ENCODE measurements at regions not wholly inside any gene's neighbourhood (a gene's known extent, or its start where the extent isn't known, plus 50 kb on each side); places are given as distances from the start of the nearest gene placed in this dataset.

DNA sequence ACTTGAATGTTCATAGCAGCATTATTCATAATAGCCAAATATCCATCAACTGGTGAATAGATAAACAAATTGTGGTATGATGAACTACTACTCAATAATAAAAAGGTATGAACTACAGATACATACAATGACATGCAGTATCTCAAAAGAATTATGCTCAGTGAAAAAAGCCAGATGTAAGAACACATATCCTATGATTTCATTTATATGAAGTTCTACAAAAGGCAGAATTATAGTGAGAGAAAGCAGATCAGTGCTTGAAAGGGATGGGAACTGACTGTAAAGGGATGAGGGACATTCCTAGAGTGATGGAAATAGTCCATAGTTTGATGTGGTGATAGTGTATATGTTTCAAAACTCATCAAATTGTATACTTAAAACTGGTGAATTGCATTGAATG is 339.0 kb downstream of the ENC1 start:
- no peak for DNase-seq (ENCODE audit: low spot score)
- Mint-ChIP-seq H3K9me3 (no peaks in the 10 kb centered on the region), H3K36me3 (ENCODE audit: low read depth) (no peaks in the 10 kb centered on the region), H3K4me1 (ENCODE audit: low read depth) (no peaks in the 10 kb centered on the region), H3K27me3 (ENCODE audit: low read depth) (peaks cover 8% of the 10 kb centered on the region), H3K27ac (no peak overlapping the region), H3K4me3 (no peak overlapping the region)

DNA sequence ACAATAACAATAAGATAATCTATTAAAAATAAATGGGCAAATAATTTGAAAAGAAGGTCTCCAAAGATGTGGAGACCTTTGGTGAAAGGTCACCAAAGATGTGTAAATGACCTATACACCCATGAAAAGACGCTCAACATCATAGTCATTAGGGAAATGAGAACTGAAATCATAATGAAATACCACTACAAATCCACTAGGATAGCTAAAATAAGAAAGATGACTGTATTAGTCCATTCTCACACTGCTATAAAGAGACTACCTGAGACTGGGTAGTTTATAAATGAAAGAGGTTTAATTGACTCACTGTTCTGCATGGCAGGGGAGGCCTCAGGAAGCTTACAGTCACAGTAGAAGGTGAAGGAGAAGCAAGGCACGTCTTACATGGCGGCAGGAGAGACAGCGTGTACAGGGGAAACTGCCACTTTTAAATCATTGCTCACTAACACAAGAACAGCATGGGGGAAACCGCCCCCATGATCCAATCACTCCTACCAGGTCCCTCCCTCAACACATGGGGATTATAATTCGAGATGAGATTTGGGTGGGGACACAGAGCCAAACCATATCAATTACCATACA is 339.6 kb downstream of the ENC1 start:
- no peak overlapping the region for H3K4me3 Mint-ChIP-seq
- no peaks in the 10 kb centered on the region for H3K36me3 Mint-ChIP-seq (ENCODE audit: low read depth)
- DNase-seq (ENCODE audit: low spot score), result no peak
- H3K9me3 Mint-ChIP-seq, result no peaks in the 10 kb centered on the region
- no peak overlapping the region for H3K27ac Mint-ChIP-seq
- H3K27me3 Mint-ChIP-seq (ENCODE audit: low read depth), result peaks cover 8% of the 10 kb centered on the region
- no peaks in the 10 kb centered on the region for H3K4me1 Mint-ChIP-seq (ENCODE audit: low read depth)

DNA sequence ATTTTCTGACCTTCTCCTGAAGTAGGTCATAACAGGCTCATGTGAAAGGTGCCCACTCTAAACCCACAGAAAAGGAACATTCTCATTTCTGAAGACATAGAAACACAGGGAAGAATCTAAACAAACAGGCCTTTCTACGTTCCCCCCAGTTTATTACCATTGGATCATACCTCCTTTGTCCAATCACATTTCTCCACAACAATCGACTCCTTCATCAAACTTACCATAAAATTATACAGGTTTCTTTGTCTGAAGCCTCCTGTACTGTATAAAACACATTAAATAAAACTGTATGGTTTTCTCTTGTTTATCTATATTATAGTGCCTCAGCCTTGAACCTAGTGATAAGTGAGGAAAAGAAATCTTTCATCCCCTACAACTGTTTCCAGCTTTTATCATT is 340.7 kb downstream of the ENC1 start:
- Mint-ChIP-seq H3K27me3 (ENCODE audit: low read depth) (peaks cover 8% of the 10 kb centered on the region), H3K4me1 (ENCODE audit: low read depth) (no peaks in the 10 kb centered on the region)
- DNase-seq (ENCODE audit: low spot score), result no peak

DNA sequence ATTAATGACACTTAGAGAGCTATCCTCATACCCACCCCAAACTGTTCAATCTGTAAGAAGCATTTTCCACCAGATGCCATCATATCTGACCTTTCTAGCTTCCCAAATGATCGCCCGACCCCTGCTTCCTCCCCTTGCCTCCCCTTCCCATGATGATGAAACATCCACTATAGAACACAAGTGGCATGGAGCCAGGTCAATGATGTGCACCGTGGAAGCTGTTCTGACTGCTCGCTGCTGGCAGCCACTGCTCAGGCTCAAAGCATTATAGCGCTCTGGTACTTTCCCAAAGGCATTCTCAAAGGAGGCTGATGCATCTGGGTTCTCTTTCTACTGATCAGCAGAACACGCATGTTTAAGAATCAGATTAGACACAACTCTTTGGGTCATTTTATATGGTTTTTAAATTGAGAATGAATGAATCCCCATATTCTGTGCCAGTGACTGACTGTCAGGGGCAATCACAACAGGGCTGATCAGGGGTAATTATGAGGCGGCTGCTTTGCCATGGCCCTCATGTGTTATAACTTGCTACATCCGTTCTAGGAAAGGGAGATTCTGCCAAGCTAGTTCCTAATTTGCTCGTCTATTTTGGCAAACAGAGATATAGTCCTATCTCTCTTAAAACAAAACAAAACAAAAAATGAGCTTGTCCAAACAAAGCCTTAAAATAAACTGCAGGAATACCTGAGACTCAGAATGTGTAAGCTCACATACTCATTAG is 343.7 kb downstream of the ENC1 start:
- H3K4me3 Mint-ChIP-seq, result no peak overlapping the region
- DNase-seq (ENCODE audit: low spot score), result no peak
- H3K9me3 Mint-ChIP-seq, result no peaks in the 10 kb centered on the region
- H3K36me3 Mint-ChIP-seq (ENCODE audit: low read depth), result no peaks in the 10 kb centered on the region
- H3K4me1 Mint-ChIP-seq (ENCODE audit: low read depth), result no peaks in the 10 kb centered on the region
- no peak overlapping the region for H3K27ac Mint-ChIP-seq
- H3K27me3 Mint-ChIP-seq (ENCODE audit: low read depth), result peaks cover 8% of the 10 kb centered on the region

More for the DNA sequence above, 340.7 kb downstream of the ENC1 start:
- Mint-ChIP-seq H3K9me3 (no peaks in the 10 kb centered on the region), H3K27ac (no peak overlapping the region), H3K4me3 (no peak overlapping the region), H3K36me3 (ENCODE audit: low read depth) (no peaks in the 10 kb centered on the region)

DNA sequence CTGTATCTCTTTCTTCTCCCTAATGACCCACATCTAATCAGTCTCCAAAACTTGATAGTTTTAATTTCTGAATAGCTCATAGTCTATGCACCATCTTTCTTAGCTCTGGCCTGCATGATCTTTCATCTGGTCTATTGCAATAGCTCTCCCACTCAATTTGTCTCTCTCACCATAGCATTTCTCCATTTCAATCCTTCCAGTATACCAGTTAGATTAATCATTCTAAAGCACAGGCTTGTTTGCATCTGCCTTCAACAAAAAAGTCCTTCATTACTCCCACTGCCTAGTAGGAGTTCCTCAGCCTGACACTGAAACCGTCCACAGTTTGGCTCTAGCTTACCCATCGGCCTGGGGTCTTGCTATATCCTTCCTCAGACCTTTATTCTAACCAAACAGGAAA is 344.9 kb downstream of the ENC1 start:
- Mint-ChIP-seq H3K4me1 (ENCODE audit: low read depth) (no peaks in the 10 kb centered on the region), H3K9me3 (no peaks in the 10 kb centered on the region), H3K27ac (no peak overlapping the region), H3K36me3 (ENCODE audit: low read depth) (no peaks in the 10 kb centered on the region), H3K27me3 (ENCODE audit: low read depth) (peaks cover 6% of the 10 kb centered on the region), H3K4me3 (no peak overlapping the region)
- no peak for DNase-seq (ENCODE audit: low spot score)

DNA sequence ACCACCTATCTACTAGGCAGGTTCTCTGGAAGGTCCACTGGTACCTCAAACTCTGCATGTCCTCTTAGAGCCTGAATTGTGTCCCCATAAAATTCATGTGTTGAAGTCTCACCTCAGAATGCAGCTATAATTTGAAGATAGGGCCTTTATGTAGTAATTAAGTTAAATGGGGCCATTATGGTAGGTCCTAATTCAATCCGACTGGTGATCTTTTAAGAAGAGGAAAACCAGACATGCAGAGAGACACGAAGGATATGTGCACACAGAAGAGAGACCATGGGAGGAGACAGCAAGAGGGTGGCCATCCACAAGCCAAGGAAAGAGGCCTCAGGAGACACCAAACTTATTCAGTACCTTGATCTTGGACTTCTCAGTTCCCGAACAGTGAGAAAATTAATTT is 345.4 kb downstream of the ENC1 start:
- H3K4me1 Mint-ChIP-seq (ENCODE audit: low read depth), result no peaks in the 10 kb centered on the region
- H3K27me3 Mint-ChIP-seq (ENCODE audit: low read depth), result peaks cover 10% of the 10 kb centered on the region
- H3K4me3 Mint-ChIP-seq, result no peak overlapping the region
- H3K27ac Mint-ChIP-seq, result no peak overlapping the region
- H3K36me3 Mint-ChIP-seq (ENCODE audit: low read depth), result no peaks in the 10 kb centered on the region
- DNase-seq (ENCODE audit: low spot score), result no peak
- no peaks in the 10 kb centered on the region for H3K9me3 Mint-ChIP-seq

DNA sequence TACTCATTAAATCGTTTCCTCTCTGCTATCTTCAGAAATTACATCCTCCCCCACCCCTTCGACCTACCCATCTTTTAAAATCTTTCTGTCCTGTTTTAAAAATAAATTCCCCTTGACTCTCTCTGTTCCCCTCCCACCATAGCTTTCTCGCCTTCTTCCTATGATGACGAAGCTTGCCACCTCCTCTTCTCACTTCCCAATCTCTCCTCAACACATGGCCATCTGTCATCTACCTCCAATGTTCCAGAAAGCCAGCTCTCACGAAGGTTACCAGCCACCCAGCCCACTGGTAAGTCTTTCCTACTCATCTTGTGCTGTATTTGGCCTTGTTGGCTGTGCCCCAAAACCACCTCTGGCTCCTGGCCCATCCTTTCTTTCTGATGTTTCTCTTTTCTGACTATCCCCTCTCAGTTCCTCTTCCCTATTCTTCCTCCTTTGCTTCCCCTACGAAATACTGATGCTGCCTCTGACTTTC is 346.3 kb downstream of the ENC1 start:
- no peak overlapping the region for H3K4me3 Mint-ChIP-seq
- no peaks in the 10 kb centered on the region for H3K4me1 Mint-ChIP-seq (ENCODE audit: low read depth)
- no peak for DNase-seq (ENCODE audit: low spot score)
- no peak overlapping the region for H3K27ac Mint-ChIP-seq
- H3K27me3 Mint-ChIP-seq (ENCODE audit: low read depth), result peaks cover 6% of the 10 kb centered on the region
- no peaks in the 10 kb centered on the region for H3K9me3 Mint-ChIP-seq
- no peaks in the 10 kb centered on the region for H3K36me3 Mint-ChIP-seq (ENCODE audit: low read depth)

DNA sequence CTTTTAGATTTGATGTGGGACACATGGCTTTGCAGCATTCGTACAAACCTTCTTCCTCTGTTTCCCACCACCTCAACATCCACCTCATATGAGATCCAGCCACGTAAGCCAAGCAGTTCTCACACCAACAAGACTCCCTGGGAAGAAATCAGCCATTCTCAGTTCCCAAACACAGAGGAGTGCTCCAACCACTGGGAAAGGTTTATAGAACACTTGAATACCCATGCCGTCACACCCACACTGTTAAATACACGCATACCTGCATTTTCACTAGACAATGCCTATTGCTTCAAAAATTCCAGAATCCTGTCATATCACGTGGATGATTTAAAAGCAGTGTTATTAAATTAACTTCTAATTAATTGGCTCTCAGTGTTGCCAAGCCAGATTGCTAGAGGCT is 347.3 kb downstream of the ENC1 start:
- Mint-ChIP-seq H3K27ac (no peak overlapping the region), H3K4me3 (no peak overlapping the region), H3K36me3 (ENCODE audit: low read depth) (no peaks in the 10 kb centered on the region), H3K27me3 (ENCODE audit: low read depth) (peaks cover 6% of the 10 kb centered on the region), H3K9me3 (no peaks in the 10 kb centered on the region), H3K4me1 (ENCODE audit: low read depth) (no peaks in the 10 kb centered on the region)
- no peak for DNase-seq (ENCODE audit: low spot score)

DNA sequence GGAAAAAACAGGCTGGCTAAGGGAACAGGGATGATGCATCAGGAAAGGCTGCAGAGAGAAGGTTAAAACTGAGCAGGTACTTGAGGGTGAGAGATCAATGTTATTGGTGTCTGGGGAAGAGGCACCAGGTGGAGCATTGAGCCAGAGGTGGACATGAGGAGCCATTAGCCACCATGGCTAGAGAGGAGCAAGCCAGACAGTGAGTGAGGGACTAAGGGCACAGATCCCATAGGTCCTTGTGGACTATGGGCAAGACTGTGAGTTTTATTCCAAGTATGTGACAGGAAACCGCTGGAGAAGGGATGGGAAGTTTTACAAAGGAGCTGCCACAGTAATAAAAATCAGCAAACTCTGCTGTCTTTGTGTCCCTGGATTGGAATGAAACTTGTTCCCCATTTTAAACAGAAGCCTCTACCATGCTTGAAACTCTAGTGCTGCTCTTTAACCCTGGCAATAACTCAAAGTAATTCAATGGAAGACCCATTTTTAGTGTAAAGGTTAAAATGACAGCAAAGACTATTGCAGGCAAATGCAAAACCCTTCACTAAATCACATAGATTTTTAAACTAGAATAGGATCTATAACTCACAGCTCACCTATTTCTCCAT is 349.8 kb downstream of the ENC1 start:
- Mint-ChIP-seq H3K36me3 (ENCODE audit: low read depth) (no peaks in the 10 kb centered on the region), H3K4me1 (ENCODE audit: low read depth) (no peaks in the 10 kb centered on the region), H3K4me3 (no peak overlapping the region)

DNA sequence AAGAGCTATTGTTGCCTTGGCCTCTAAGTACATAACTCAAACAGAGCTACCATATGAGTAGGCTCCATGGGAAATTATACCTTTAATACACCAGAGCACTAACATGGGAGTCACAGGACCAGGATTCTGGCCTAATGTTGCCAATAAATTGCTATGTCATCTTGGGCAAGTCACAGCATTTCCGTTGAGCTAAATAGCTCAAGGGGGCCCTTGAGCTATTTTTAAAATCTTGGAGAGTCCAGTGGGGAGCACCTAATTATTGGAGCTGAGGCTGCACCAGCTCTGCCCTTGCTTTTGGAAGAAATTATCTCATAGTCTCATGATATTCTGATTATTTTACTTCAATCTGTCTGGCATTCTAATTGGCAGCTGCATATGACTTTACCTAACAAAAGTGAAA is 350.8 kb downstream of the ENC1 start:
- H3K4me3 Mint-ChIP-seq, result no peak overlapping the region
- H3K27ac Mint-ChIP-seq, result no peak overlapping the region
- H3K4me1 Mint-ChIP-seq (ENCODE audit: low read depth), result no peaks in the 10 kb centered on the region
- peaks cover 5% of the 10 kb centered on the region for H3K27me3 Mint-ChIP-seq (ENCODE audit: low read depth)
- no peaks in the 10 kb centered on the region for H3K36me3 Mint-ChIP-seq (ENCODE audit: low read depth)
- H3K9me3 Mint-ChIP-seq, result no peaks in the 10 kb centered on the region
- DNase-seq (ENCODE audit: low spot score), result no peak

More for the DNA sequence above, 349.8 kb downstream of the ENC1 start:
- Mint-ChIP-seq H3K27me3 (ENCODE audit: low read depth) (peaks cover 4% of the 10 kb centered on the region), H3K9me3 (no peaks in the 10 kb centered on the region), H3K27ac (no peak overlapping the region)
- DNase-seq (ENCODE audit: low spot score), result no peak

DNA sequence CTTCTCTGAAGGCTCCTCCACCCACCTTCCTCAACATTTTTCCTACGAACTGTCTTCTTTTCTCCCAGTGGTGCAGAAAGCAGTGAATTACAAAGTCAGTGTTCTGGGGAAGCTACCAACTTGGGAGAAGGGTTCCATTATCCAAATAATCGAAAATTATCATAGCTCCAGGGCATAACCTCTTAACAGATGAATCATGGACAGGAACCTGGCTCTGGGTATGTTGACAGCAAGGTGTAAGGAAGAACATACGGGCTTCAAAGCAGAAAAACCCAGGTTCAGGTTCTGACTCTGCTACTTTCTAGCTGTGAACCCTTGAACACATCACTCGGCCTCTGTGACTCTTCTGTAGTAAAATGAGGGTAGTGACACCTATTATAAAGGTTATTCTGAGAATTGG is 351.3 kb downstream of the ENC1 start:
- no peak overlapping the region for H3K4me3 Mint-ChIP-seq

DNA sequence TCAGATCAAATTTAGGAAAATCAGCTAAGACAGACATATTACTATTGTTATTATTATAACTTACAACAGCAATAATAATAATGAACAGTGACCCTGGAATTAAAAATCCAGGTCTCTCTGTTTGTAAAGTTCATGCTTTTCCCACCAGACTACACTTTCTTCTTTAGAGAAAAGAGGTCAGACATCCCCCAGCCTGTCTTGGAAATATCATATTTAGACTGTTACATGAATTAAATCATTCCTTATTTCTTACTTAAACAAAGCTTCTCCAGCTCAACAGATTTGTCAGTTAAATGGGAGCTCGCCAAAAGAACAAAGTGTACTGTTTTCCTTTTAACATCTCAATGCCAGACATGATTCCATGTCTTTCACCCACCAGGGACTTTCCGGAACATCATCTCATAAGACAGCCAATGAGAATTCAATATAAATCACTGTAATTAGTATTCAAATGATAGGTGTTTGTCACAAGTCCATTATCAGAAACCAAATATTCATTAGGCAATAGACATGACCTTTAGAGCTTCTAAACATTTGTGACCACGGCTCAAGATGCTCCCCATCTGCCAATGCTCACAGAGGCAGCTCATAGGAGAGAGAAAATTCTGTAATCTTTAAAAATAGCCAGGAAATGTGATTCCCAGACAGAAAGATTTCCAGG is 351.9 kb downstream of the ENC1 start:
- Mint-ChIP-seq H3K4me1 (ENCODE audit: low read depth) (no peaks in the 10 kb centered on the region), H3K27ac (no peak overlapping the region), H3K4me3 (no peak overlapping the region), H3K27me3 (ENCODE audit: low read depth) (peaks cover 11% of the 10 kb centered on the region), H3K9me3 (no peaks in the 10 kb centered on the region), H3K36me3 (ENCODE audit: low read depth) (no peaks in the 10 kb centered on the region)
- DNase-seq (ENCODE audit: low spot score), result no peak

More for the DNA sequence above, 351.3 kb downstream of the ENC1 start:
- no peaks in the 10 kb centered on the region for H3K4me1 Mint-ChIP-seq (ENCODE audit: low read depth)
- no peaks in the 10 kb centered on the region for H3K9me3 Mint-ChIP-seq
- no peak for DNase-seq (ENCODE audit: low spot score)
- H3K36me3 Mint-ChIP-seq (ENCODE audit: low read depth), result no peaks in the 10 kb centered on the region
- peaks cover 9% of the 10 kb centered on the region for H3K27me3 Mint-ChIP-seq (ENCODE audit: low read depth)
- H3K27ac Mint-ChIP-seq, result no peak overlapping the region

DNA sequence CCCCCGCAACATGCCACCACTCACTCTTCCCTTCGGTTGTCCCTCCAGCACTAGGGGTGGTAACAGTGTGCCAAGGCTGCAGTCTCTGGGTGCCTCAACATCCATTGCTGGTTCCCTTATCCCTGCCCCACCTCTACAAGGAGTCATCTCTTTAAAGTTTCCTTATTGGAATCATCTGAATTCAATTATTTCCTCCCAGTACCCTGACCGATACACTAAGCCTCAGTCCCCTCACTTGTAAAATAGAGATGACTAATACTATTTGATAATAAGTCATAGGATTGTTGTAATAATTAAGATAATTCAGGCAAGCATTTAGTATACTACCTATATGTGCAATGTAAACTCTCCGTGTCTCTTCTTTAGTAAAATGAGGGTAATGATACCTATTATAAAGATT is 352.5 kb downstream of the ENC1 start:
- H3K4me3 Mint-ChIP-seq, result no peak overlapping the region
- no peaks in the 10 kb centered on the region for H3K4me1 Mint-ChIP-seq (ENCODE audit: low read depth)
- H3K36me3 Mint-ChIP-seq (ENCODE audit: low read depth), result no peaks in the 10 kb centered on the region
- no peak for DNase-seq (ENCODE audit: low spot score)
- peaks cover 11% of the 10 kb centered on the region for H3K27me3 Mint-ChIP-seq (ENCODE audit: low read depth)
- H3K27ac Mint-ChIP-seq, result no peak overlapping the region
- H3K9me3 Mint-ChIP-seq, result no peaks in the 10 kb centered on the region

Measured in T-helper 2 cell treated with Interferon-gamma antibody and Interleukin-4, amounts not matched to agents 5 μg/mL and 100 μg/mL, for 36 hours (primary cell).